Bronchial epithelial cell (primary cell): ENCODE measurements at regions not wholly inside any gene's neighbourhood (a gene's known extent, or its start where the extent isn't known, plus 50 kb on each side); places are given as distances from the start of the nearest gene placed in this dataset.
A peak's percentile ranks its signal among the peaks of the same experiment; 100 is the strongest.

Experiments
- DNase-seq: peaks from one replicate; pipeline ENCODE4 v3.0.0-alpha.2; 2010; ENCODE audit warnings: low read depth
- FAIRE-seq: peaks from 2 replicates; lab custom pipeline; 2011; peaks lifted over from hg19 to GRCh38; lab: Jason Lieb, UNC
- H3K27me3 ChIP-seq: 2 replicates; pipeline ENCODE4 v1.5.1; 2011; ENCODE audit warnings: low read length; ENCODE audit not compliant: control insufficient read depth, insufficient read depth
- H3K36me3 ChIP-seq: 2 replicates; pipeline ENCODE4 v1.5.1; 2011; ENCODE audit warnings: low read length; ENCODE audit not compliant: control insufficient read depth, insufficient read depth
- H3K4me3 ChIP-seq: 2 replicates; pipeline ENCODE4 v1.5.1; 2011; ENCODE audit warnings: mild to moderate bottlenecking, low read depth, low read length, control low read depth
- TF ChIP-seq, protein P1 (sequence below): IDR thresholded peaks from 2 replicates; pipeline ENCODE4 v1.5.1; 2011; ENCODE audit warnings: mild to moderate bottlenecking, moderate library complexity, low read length, control low read depth, inconsistent platforms; ENCODE audit not compliant: insufficient read depth, severe bottlenecking

DNA sequence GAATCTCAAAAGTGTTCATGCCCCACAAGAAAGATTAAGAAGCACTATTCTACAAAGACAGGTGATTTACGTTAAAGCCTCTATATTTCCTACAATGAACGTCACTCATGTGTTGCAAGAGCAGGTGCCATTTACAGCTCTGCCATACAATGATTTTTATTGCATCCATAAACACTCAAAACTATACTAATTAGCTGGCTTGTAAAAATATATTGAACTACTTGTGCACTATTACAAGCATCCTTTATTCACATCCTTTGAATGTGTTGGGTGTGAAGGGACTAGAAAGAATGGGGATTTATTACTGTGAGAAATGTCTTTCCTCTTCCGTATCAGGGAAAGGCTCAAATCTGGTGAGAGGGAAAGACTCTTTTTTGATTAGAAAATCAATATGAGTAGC is 50.7 kb upstream of the C3orf49 start:
- FAIRE-seq (no peak), DNase-seq (no peak)
- H3K4me3 ChIP-seq: no peak overlapping the region
- TF ChIP-seq, protein P1, sequence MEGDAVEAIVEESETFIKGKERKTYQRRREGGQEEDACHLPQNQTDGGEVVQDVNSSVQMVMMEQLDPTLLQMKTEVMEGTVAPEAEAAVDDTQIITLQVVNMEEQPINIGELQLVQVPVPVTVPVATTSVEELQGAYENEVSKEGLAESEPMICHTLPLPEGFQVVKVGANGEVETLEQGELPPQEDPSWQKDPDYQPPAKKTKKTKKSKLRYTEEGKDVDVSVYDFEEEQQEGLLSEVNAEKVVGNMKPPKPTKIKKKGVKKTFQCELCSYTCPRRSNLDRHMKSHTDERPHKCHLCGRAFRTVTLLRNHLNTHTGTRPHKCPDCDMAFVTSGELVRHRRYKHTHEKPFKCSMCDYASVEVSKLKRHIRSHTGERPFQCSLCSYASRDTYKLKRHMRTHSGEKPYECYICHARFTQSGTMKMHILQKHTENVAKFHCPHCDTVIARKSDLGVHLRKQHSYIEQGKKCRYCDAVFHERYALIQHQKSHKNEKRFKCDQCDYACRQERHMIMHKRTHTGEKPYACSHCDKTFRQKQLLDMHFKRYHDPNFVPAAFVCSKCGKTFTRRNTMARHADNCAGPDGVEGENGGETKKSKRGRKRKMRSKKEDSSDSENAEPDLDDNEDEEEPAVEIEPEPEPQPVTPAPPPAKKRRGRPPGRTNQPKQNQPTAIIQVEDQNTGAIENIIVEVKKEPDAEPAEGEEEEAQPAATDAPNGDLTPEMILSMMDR: no peak
- no peaks in the 10 kb centered on the region for H3K36me3 ChIP-seq
- no peaks in the 10 kb centered on the region for H3K27me3 ChIP-seq

DNA sequence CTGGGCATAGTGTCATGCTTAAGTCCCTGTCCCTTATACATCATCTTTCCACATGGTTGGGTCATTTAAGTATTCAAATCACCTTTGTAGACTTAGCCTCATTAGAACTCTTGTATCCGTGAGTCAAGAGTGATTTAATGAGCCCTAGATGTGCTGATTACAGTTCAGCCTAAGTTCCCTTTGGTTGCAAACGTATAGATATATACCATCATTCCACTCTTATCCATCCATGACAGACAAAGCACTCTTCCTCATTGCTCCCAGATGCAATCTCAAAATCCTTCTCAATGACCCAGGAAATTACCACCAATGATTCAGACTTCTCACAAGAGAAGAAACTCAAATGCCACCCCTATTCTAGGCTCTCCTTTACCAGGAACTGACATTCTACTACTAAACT is 50.2 kb upstream of the C3orf49 start:
- Histone ChIP-seq H3K36me3 (no peaks in the 10 kb centered on the region), H3K4me3 (no peak overlapping the region), H3K27me3 (no peaks in the 10 kb centered on the region)
- DNase-seq: no peak
- peak; percentile 23 for FAIRE-seq
- TF ChIP-seq, protein P1: no peak
